ENCODE measurements at regions not wholly inside any gene's neighbourhood (a gene's known extent, or its start where the extent isn't known, plus 50 kb on each side); places are given as distances from the start of the nearest gene placed in this dataset.

DNA sequence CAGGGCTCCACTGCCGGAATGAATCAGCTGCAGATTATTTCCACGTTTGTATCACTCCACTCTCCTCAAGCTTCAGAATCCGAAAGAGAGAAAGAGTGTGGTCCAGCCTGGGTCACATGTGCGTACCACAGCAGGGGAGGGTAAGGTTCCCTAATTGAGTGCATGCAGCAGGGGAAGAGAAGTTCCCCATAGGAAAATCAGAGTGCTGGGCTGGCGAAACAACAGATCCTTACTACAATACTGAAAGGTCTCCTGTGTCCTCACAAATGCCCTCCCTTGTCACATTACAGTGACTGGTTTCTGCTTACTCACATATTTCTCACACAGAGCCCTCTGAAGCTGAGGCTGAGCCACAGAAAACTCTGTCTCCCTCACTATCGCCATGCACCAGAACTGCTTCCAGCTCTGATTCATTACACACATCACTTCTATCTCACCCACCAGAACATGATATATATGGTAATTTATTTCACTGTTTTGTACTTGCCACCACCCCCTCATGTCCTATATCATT, 532.2 kb upstream of the TUSC1 start:
- no peaks in the 10 kb centered on the region for H3K36me3 ChIP-seq (ENCODE audit: control insufficient read depth in 1 of 2, insufficient read depth in 2 of 2, low read length in 1 of 2)
- DNase-seq, result no peak
- H3K27me3 ChIP-seq (ENCODE audit: control insufficient read depth in 1 of 2, insufficient read depth in 2 of 2, low read length in 1 of 2), result no peaks in the 10 kb centered on the region
- no peaks in the 10 kb centered on the region for H3K9me3 ChIP-seq (ENCODE audit: control insufficient read depth, low read length)
- intact Hi-C loops (cut with DNase I), result no loop called here
- no peak overlapping the region for H3K27ac ChIP-seq (ENCODE audit: low read depth in 1 of 2, low read length in 2 of 2)
- ATAC-seq (ENCODE audit: low FRiP score), result no peak
- no peaks in the 10 kb centered on the region for H3K4me1 ChIP-seq (ENCODE audit: control insufficient read depth in 1 of 2, insufficient read depth in 2 of 2, low read length in 2 of 2)
- 17 to 29% methylated on average over 6 of the region's 6 CpGs for WGBS, 2 donors
- no peak overlapping the region for H3K4me3 ChIP-seq (ENCODE audit: low read length in 2 of 2)

GRCh38 chr9:26205261-26205660, 527.0 kb upstream of the TUSC1 start:
- DNase-seq (no peak), ATAC-seq (ENCODE audit: low FRiP score) (no peak)
- no peak overlapping the region for H3K27ac ChIP-seq (ENCODE audit: low read depth in 1 of 2, low read length in 2 of 2)
- intact Hi-C loops (cut with DNase I), result no loop called here
- no peaks in the 10 kb centered on the region for H3K9me3 ChIP-seq (ENCODE audit: control insufficient read depth, low read length)
- H3K36me3 ChIP-seq (ENCODE audit: control insufficient read depth in 1 of 2, insufficient read depth in 2 of 2, low read length in 1 of 2), result no peaks in the 10 kb centered on the region
- H3K4me3 ChIP-seq (ENCODE audit: low read length in 2 of 2), result no peak overlapping the region
- no peaks in the 10 kb centered on the region for H3K4me1 ChIP-seq (ENCODE audit: control insufficient read depth in 1 of 2, insufficient read depth in 2 of 2, low read length in 2 of 2)
- 52 to 53% methylated on average over 3 of the region's 3 CpGs for WGBS, 2 donors
- H3K27me3 ChIP-seq (ENCODE audit: control insufficient read depth in 1 of 2, insufficient read depth in 2 of 2, low read length in 1 of 2), result no peaks in the 10 kb centered on the region

- ATAC-seq (ENCODE audit: low FRiP score), result no peak
- Histone ChIP-seq H3K36me3 (ENCODE audit: control insufficient read depth in 1 of 2, insufficient read depth in 2 of 2, low read length in 1 of 2) (no peaks in the 10 kb centered on the region), H3K4me3 (ENCODE audit: low read length in 2 of 2) (no peak overlapping the region), H3K27me3 (ENCODE audit: control insufficient read depth in 1 of 2, insufficient read depth in 2 of 2, low read length in 1 of 2) (no peaks in the 10 kb centered on the region), H3K9me3 (ENCODE audit: control insufficient read depth, low read length) (peaks cover 3% of the 10 kb centered on the region), H3K4me1 (ENCODE audit: control insufficient read depth in 1 of 2, insufficient read depth in 2 of 2, low read length in 2 of 2) (no peaks in the 10 kb centered on the region), H3K27ac (ENCODE audit: low read depth in 1 of 2, low read length in 2 of 2) (no peak overlapping the region)
- no peak for DNase-seq
- intact Hi-C loops (cut with DNase I), result no loop called here
- 88 to 90% methylated on average over 2 of the region's 2 CpGs for WGBS, 2 donors
Observed at GRCh38 chr9:26193237-26193636, 515.0 kb upstream of the TUSC1 start.

GRCh38 chr9:26191711-26192110, 513.5 kb upstream of the TUSC1 start:
- DNase-seq (no peak), ATAC-seq (ENCODE audit: low FRiP score) (no peak)
- H3K36me3 ChIP-seq (ENCODE audit: control insufficient read depth in 1 of 2, insufficient read depth in 2 of 2, low read length in 1 of 2), result no peaks in the 10 kb centered on the region
- 0 to 52% methylated on average over 1 of the region's 1 CpG for WGBS, 2 donors
- H3K27ac ChIP-seq (ENCODE audit: low read depth in 1 of 2, low read length in 2 of 2), result no peak overlapping the region
- no peaks in the 10 kb centered on the region for H3K27me3 ChIP-seq (ENCODE audit: control insufficient read depth in 1 of 2, insufficient read depth in 2 of 2, low read length in 1 of 2)
- intact Hi-C loops (cut with DNase I), result no loop called here
- H3K9me3 ChIP-seq (ENCODE audit: control insufficient read depth, low read length), result peaks cover 3% of the 10 kb centered on the region
- no peak overlapping the region for H3K4me3 ChIP-seq (ENCODE audit: low read length in 2 of 2)
- no peaks in the 10 kb centered on the region for H3K4me1 ChIP-seq (ENCODE audit: control insufficient read depth in 1 of 2, insufficient read depth in 2 of 2, low read length in 2 of 2)

GRCh38 chr9:26181836-26182235, 503.6 kb upstream of the TUSC1 start:
- DNase-seq (no peak), ATAC-seq (ENCODE audit: low FRiP score) (no peak)
- Histone ChIP-seq H3K9me3 (ENCODE audit: control insufficient read depth, low read length) (no peaks in the 10 kb centered on the region), H3K27ac (ENCODE audit: low read depth in 1 of 2, low read length in 2 of 2) (no peak overlapping the region), H3K27me3 (ENCODE audit: control insufficient read depth in 1 of 2, insufficient read depth in 2 of 2, low read length in 1 of 2) (no peaks in the 10 kb centered on the region), H3K4me3 (ENCODE audit: low read length in 2 of 2) (no peak overlapping the region), H3K36me3 (ENCODE audit: control insufficient read depth in 1 of 2, insufficient read depth in 2 of 2, low read length in 1 of 2) (no peaks in the 10 kb centered on the region), H3K4me1 (ENCODE audit: control insufficient read depth in 1 of 2, insufficient read depth in 2 of 2, low read length in 2 of 2) (no peaks in the 10 kb centered on the region)
- intact Hi-C loops (cut with DNase I), result no loop called here
- WGBS, 2 donors, result 37 to 46% methylated on average over 2 of the region's 2 CpGs

GRCh38 chr9:26176628-26177027, 498.4 kb upstream of the TUSC1 start:
- 91 to 92% methylated on average over 1 of the region's 1 CpG for WGBS, 2 donors
- intact Hi-C loops (cut with DNase I), result no loop called here
- no peak for ATAC-seq (ENCODE audit: low FRiP score)

GRCh38 chr9:26175264-26175663, 497.0 kb upstream of the TUSC1 start:
- no peak overlapping the region for H3K27ac ChIP-seq (ENCODE audit: low read depth in 1 of 2, low read length in 2 of 2)
- no peaks in the 10 kb centered on the region for H3K4me1 ChIP-seq (ENCODE audit: control insufficient read depth in 1 of 2, insufficient read depth in 2 of 2, low read length in 2 of 2)
- DNase-seq, result no peak
- no peak overlapping the region for H3K4me3 ChIP-seq (ENCODE audit: low read length in 2 of 2)
- intact Hi-C loops (cut with DNase I), result no loop called here
- no peak for ATAC-seq (ENCODE audit: low FRiP score)
- no peaks in the 10 kb centered on the region for H3K27me3 ChIP-seq (ENCODE audit: control insufficient read depth in 1 of 2, insufficient read depth in 2 of 2, low read length in 1 of 2)
- no peaks in the 10 kb centered on the region for H3K9me3 ChIP-seq (ENCODE audit: control insufficient read depth, low read length)
- no peaks in the 10 kb centered on the region for H3K36me3 ChIP-seq (ENCODE audit: control insufficient read depth in 1 of 2, insufficient read depth in 2 of 2, low read length in 1 of 2)
- WGBS, 2 donors, result 89 to 93% methylated on average over 1 of the region's 1 CpG

More at GRCh38 chr9:26176628-26177027, 498.4 kb upstream of the TUSC1 start:
- Histone ChIP-seq H3K27me3 (ENCODE audit: control insufficient read depth in 1 of 2, insufficient read depth in 2 of 2, low read length in 1 of 2) (no peaks in the 10 kb centered on the region), H3K9me3 (ENCODE audit: control insufficient read depth, low read length) (no peaks in the 10 kb centered on the region), H3K36me3 (ENCODE audit: control insufficient read depth in 1 of 2, insufficient read depth in 2 of 2, low read length in 1 of 2) (no peaks in the 10 kb centered on the region), H3K4me3 (ENCODE audit: low read length in 2 of 2) (no peak overlapping the region), H3K27ac (ENCODE audit: low read depth in 1 of 2, low read length in 2 of 2) (no peak overlapping the region), H3K4me1 (ENCODE audit: control insufficient read depth in 1 of 2, insufficient read depth in 2 of 2, low read length in 2 of 2) (no peaks in the 10 kb centered on the region)
- DNase-seq, result no peak

DNA sequence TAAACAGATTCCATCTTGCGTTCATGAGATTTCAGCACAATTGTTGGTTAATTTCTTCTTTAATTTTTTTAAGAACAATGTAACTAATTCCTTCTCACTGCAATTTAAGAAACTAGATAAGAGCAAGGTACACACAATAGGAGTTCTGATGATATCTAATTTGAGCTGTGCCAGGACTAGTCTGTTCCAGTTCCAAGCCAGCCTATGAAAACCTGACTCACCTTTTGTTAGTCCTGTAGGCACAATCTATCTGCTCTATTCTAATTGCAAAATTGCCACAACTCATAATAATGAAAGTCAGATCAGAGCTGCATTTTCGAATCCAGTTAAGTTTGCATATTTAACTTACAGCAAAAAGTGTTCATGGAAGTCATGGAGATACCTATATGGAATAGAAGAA, 494.1 kb upstream of the TUSC1 start:
- H3K9me3 ChIP-seq (ENCODE audit: control insufficient read depth, low read length), result no peaks in the 10 kb centered on the region
- H3K4me3 ChIP-seq (ENCODE audit: low read length in 2 of 2), result no peak overlapping the region
- H3K27ac ChIP-seq (ENCODE audit: low read depth in 1 of 2, low read length in 2 of 2), result no peak overlapping the region
- intact Hi-C loops (cut with DNase I), result no loop called here
- no peaks in the 10 kb centered on the region for H3K36me3 ChIP-seq (ENCODE audit: control insufficient read depth in 1 of 2, insufficient read depth in 2 of 2, low read length in 1 of 2)
- 73 to 79% methylated on average over 2 of the region's 2 CpGs for WGBS, 2 donors
- no peaks in the 10 kb centered on the region for H3K4me1 ChIP-seq (ENCODE audit: control insufficient read depth in 1 of 2, insufficient read depth in 2 of 2, low read length in 2 of 2)
- H3K27me3 ChIP-seq (ENCODE audit: control insufficient read depth in 1 of 2, insufficient read depth in 2 of 2, low read length in 1 of 2), result no peaks in the 10 kb centered on the region
- DNase-seq (no peak), ATAC-seq (ENCODE audit: low FRiP score) (no peak)

DNA sequence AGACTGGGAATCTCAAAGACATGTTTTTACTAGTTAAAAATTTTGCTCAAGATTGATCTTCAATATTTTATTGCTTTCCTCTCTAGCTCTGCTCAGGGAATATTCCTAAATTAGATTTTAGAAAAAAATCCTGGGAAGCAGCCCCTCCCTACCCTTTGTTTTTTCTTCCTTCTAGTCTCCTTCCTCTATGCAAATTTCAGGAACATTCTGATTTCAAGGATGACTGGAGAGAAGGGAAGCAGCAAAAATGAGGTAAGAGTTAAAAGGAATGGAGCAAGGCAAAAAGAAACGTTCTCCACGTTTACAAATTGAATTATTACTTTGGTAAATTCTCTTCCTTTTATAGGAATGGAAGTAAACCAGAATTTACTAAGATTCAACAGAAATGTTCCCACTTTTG, 493.4 kb upstream of the TUSC1 start:
- intact Hi-C loops (cut with DNase I), result no loop called here
- no peak for ATAC-seq (ENCODE audit: low FRiP score)
- no peaks in the 10 kb centered on the region for H3K4me1 ChIP-seq (ENCODE audit: control insufficient read depth in 1 of 2, insufficient read depth in 2 of 2, low read length in 2 of 2)

More for the DNA sequence above, 493.4 kb upstream of the TUSC1 start:
- no peaks in the 10 kb centered on the region for H3K36me3 ChIP-seq (ENCODE audit: control insufficient read depth in 1 of 2, insufficient read depth in 2 of 2, low read length in 1 of 2)
- no peak overlapping the region for H3K4me3 ChIP-seq (ENCODE audit: low read length in 2 of 2)
- DNase-seq, result no peak
- H3K9me3 ChIP-seq (ENCODE audit: control insufficient read depth, low read length), result no peaks in the 10 kb centered on the region
- H3K27ac ChIP-seq (ENCODE audit: low read depth in 1 of 2, low read length in 2 of 2), result no peak overlapping the region
- WGBS, 2 donors, result 1 to 9% methylated on average over 2 of the region's 2 CpGs
- no peaks in the 10 kb centered on the region for H3K27me3 ChIP-seq (ENCODE audit: control insufficient read depth in 1 of 2, insufficient read depth in 2 of 2, low read length in 1 of 2)

All from aorta (tissue), 5 donors.